Testis (tissue), 2 donors: ENCODE measurements at regions not wholly inside any gene's neighbourhood (a gene's known extent, or its start where the extent isn't known, plus 50 kb on each side); places are given as distances from the start of the nearest gene placed in this dataset.

ENCODE experiments used
- CTCF ChIP-seq, 3 experiments: fragments of 450-650 bp in 2 of 3; fragments of 200-600 bp in 1 of 3; sonication (generic) in 1 of 3; IDR thresholded peaks; one replicate each; pipeline ENCODE4 v1.5.1; 2016 to 2019; ENCODE audit warnings: antibody characterized with exemption in 3 of 3, mild to moderate bottlenecking in 2 of 3, moderate library complexity in 1 of 3
- POLR2A ChIP-seq: fragments of 450-650 bp; IDR thresholded peaks from one replicate; pipeline ENCODE4 v1.6.1; 2017; ENCODE audit warnings: antibody characterized with exemption, mild to moderate bottlenecking, moderate library complexity

DNA sequence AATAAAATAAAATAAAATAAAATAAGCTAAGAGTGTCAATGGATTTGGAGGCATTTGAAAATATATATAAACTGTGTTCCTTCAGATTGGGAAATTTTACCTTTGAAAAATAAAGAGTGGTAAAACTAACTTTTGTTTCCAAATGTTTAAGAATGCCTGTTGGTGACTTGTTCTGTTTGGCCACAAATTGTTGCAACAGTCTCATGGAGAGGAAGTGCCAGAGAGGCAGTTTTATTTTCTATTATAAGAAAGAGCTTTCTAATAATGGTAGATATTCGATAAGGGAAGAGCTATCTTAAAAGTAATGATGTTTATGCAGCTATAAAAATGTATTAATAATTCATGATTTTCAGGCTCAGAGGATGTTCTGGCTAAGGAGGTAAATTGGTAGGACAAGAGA is 68.8 kb upstream of the MDGA2 start:
- TF ChIP-seq CTCF (IDR thresholded peaks at IDR 0.05) (no peak), POLR2A (no peak)
